ENCODE measurements at regions not wholly inside any gene's neighbourhood (a gene's known extent, or its start where the extent isn't known, plus 50 kb on each side); places are given as distances from the start of the nearest gene placed in this dataset.

GRCh38 chr6:1144842-1145767, 166.8 kb upstream of the FOXQ1 start:
- no peak for DNase-seq

GRCh38 chr6:1143655-1144054, 168.2 kb upstream of the FOXQ1 start:
- DNase-seq: no peak

DNA sequence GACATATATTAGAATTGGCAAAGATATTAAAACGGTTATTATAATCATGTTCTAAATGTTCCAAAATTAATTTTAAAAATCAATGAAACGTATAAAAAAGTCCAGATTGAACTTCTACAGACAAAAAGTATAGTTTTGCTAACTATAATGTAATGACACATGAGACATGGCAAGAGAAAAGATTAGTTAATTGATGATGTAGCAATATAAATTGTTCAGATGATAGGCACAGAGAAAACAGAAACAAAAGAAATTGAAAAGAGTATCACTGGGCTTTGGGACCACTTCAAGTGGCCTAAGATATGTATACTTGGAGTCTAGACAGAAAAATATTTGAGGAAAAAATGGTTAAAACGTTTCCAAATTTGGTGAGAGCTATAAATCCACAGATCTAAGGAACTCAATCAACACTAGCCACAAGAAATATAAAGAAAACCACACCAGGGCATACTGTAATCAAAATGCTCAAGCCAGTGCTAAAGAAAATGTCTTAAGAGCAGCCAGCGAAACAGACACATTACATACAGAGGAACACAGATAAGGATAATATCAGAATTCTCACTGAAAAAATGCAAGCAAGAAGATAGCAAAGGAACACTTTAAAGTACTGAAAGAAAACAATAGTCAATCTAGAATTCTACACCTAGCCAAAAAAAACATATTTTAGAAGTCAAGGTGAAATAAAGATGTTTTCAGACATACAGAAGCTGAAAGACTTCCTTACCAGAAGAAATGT, 172.6 kb upstream of the FOXQ1 start:
- no peak for DNase-seq

- DNase-seq: no peak
Measured at GRCh38 chr6:1137849-1138248, 174.0 kb upstream of the FOXQ1 start.

- DNase-seq: no peak
Measured at GRCh38 chr6:1136827-1137226, 175.1 kb upstream of the FOXQ1 start.

- DNase-seq: no peak
Measured at GRCh38 chr6:1136415-1136774, 175.5 kb upstream of the FOXQ1 start.

DNA sequence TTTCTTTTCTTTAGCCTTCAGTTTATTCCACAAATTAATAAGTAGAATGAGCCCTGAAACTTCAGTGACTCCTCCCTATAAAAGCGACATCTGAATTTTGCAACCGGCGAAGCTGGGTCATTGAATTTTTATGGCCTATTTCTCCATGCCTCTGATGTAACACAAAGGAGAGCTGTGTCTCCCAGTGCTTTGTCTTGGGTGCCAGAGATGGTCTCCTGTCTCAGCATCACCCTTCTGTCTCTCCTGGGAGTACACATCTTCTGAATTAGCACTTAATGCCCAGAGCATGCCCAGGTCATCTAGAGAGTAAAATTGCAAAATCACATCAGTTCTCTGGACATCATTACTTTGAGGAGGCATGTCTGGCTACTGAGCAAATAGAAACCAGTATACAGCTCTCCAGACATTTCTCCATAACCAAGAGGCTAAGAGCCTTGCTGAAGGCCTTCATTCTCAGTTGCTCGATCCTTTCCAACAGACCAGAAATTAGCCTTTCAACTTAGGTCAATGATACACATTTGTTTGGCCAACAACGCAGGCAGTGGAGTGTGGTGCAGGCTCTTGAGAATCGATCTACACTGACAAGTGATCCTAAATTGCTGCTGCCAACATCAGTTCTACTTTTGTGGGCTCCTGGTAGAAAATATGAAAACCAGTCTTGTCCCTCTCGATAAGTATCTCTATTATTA, 176.0 kb upstream of the FOXQ1 start:
- no peak for DNase-seq

DNA sequence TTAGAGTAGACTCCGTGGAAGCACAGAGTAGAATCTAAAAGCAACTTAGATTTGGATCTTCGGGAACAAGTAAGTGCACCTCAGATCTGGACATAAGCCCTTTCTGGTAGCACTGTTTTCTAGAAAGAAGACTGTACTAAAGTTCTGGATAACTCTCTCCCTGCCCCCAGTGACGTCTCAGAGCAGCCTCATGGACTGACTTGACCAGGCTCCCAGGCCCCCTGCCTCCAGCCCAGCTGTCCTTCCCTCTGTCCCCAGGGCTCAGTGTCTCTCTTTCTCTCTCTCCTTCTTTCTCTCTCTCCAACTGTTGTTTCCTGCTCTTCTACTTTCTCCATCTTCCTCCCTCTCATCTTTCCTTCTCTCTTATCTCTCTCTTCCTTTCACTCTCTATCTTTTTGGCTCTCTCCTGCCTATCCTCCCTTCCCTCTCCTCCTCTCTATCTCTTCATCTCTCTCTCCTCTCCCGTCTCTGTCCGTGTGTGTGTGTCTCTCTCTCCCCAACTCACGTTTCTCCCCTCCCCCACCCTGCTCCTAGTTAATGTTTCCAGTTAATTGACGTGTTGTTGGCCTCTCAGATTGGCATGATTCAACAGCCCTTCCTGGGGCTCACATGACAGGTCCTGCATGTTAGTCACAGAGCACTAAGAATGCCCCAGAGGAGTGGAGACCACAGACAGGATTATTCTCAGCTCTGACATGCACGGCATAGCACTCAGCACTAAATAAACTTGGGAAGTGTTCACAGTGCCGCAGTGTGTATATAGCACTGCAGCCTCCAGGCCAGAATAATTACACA, 180.4 kb upstream of the FOXQ1 start:
- DNase-seq: no peak

- no peak for DNase-seq
Measured at GRCh38 chr6:1130709-1131108, 181.2 kb upstream of the FOXQ1 start.

DNA sequence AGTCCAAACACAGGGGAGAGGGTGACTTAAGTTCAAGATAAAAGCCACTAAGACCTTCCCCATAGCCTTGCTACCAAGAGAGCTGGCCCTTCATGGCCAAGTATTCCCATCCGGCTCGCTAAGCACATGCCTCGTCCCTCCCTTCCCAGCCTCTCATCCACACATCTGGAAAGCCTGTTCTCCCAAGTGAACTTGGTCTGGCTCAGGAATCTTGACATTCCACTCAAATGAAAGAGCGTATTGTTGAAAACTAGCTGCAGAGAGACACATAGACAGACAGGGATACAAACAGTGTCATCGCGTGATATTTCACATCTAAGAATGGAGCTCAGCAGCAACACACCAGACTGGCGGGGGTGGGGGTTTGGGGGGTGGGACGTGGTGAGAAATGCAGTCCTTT, 182.8 kb upstream of the FOXQ1 start:
- DNase-seq: no peak

GRCh38 chr6:1127597-1128288, 184.2 kb upstream of the FOXQ1 start:
- no peak for DNase-seq

GRCh38 chr6:1127129-1127528, 184.8 kb upstream of the FOXQ1 start:
- no peak for DNase-seq

DNA sequence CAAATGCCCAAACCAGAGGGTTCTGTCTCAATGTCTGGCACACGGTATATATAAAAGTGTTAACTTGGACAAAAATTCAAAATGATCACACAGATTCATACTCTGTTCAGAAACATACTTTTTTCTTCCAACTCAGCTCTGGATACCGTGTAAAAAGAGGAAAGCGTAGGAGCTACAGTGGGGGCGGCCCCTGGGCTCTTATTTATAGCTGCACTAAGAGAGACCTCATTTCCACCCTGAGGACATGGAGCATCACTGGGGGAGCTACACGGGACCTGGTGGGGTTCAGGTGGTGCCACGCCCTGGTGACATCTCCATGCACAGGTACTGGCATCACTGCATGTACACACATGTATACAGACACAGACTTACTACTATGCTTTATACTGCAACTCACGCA, 185.9 kb upstream of the FOXQ1 start:
- DNase-seq: no peak

DNA sequence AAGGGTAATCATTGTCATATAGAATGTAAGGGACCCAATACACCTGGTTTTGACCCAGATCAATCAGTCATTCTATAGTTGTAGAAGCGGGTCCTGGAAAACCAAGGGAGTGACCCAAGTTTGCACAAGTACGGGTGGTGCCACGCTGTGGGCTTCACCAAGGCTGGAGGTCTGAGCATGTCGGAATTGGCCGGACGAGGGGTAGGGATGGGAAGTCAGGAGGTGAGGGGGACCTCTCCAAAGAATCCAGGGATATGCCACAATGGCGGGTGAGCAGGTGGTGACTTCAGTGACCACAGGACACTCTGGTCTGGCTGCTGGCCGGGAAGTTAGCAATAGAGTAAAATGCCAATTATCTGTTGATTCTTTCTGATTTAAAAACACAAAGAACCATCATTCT, 186.6 kb upstream of the FOXQ1 start:
- DNase-seq: no peak

DNA sequence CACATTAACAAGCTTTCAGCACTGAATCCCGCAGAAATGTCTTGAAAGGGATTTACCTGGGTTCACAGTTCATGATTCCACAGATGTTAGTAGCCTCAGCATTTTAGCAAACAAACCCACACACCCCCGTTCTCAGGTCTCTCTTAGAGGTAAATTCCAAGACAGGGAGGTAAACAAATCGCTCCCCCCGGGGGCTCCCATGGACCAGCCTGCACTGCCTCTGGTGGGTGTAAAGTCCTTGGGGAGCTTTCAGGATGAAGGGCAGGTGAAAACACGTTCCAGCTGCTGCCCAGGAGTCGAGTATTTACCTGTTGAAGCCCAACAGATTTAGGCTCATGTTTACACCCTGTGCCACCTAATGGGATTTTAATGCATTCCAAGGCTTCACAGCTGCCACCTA, 187.0 kb upstream of the FOXQ1 start:
- DNase-seq: no peak

- no peak for DNase-seq
Measured at GRCh38 chr6:1123386-1124375, 188.2 kb upstream of the FOXQ1 start.

DNA sequence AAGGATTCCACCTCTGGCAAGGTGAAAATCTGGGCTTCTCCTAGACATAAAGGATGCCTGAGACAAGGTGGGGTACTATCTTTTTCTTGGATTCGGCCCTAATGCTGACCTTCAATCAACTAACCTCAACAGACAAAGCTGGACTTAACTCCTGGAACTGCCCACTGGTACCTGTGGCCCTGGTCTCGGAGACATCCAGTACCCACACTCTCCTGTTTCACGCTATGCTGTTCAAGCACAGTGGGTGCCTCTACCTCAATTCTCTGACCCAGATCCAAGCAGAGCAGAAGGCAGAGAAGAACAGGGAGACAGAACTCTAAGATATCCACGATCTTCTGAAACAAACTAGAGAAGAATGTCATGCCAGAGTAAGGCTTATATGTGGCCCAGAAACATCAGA, 189.8 kb upstream of the FOXQ1 start:
- no peak for DNase-seq

- no peak for DNase-seq
Measured at GRCh38 chr6:1118287-1118647, 193.6 kb upstream of the FOXQ1 start.

- DNase-seq: no peak
Measured at GRCh38 chr6:1117530-1118286, 194.2 kb upstream of the FOXQ1 start.

- DNase-seq: no peak
Measured at GRCh38 chr6:1116149-1116548, 195.7 kb upstream of the FOXQ1 start.
